Brain pericyte (primary cell): ENCODE measurements at regions not wholly inside any gene's neighbourhood (a gene's known extent, or its start where the extent isn't known, plus 50 kb on each side); places are given as distances from the start of the nearest gene placed in this dataset.

Experiments
- DNase-seq: peaks from one replicate; pipeline ENCODE4 v3.0.0-alpha.2; 2012; ENCODE audit warnings: low read depth, low spot score

DNA sequence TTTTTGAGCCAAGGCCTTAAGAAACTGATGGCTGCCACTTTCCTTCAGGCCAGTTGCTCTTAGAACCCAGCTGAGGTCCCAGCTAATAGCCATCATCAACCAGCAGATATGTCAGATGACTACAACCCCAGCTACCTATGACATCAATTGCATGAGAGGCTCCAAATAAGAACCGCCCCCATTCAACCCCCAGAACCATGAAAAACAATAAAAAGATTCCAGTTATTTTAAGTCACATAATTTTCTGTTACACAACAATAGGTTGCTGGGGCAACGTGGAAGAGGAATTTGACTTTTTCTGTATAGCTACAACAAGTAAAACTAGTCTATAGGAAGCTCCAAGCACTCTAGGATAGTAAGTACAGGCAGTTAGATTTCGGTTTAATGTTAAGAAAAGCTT, 216.3 kb upstream of the MTNR1B start:
- DNase-seq: no peak

DNA sequence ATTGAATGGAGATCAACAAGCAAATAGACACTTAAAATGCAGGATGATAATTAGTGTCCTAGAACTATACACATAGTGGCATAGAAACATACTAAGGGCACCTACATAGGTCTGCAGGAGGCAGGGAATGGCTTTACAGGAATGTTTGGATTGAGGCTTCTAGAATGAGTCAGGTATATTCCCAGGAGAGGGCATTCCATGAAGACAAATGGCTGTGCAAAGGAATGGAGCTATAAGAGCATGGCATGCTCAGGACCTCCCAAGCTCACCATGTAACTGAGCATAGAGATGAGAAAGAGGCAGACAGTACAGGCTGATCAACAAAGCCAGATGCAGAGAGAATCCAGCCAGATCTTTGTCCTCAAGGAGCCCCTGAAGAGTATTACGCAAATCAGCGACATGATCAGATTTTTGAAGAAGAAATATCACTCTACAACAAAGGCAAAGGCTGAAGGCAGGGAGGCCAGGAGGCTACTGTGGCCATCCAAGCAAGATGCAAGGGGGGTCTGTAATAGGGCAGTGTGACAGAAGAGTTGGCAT, 211.1 kb upstream of the MTNR1B start:
- DNase-seq: no peak

DNA sequence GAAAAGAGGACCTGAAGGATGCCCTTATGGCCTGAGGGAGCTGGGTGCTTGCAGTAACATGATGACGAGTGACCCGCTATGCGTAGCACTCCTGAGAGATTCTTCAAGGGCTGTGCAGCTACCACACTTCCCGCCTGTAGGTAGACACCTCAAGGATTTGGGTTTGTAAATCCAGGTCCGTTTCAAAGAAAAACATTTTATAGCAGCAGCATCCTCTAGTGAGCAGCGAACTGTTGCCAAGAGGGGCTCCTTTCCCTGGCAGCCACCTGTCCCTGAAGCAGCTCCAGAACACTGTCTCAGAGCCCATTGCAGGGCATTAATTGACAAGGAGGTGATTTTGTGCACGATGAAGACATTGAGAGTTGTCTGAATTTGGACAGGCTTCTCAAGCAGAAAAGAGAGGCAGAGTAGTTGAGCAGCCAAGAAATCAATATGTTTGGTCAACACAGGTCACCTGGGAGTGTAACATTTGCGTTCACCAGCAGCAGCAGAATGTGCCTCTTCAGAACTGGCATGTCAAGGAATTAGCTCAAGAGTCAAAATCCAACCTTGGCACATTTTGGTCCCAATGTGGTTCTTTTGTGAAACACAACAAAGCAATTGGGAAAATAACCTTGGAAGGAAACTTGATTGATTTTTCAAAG, 209.8 kb upstream of the MTNR1B start:
- no peak for DNase-seq

DNA sequence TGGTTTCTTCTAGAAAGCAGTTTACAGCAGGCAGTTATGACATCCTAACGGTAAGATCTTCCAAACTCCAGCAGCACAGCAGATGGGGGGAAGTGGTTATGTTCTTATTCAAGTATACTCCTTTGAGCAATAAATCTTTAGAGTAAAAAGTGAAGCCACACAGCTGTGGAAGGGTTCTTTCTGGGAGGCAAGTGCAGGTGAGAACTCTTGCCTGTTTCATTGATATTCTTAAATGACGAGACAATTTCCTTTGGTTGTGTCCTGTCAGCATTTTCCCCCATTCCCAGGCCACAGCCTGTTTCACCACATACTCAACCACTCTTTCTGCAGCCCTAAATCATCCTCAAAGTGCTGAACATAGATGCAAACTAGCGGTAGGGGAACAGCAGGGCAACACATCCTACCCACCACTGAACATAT, 207.3 kb upstream of the MTNR1B start:
- no peak for DNase-seq

DNA sequence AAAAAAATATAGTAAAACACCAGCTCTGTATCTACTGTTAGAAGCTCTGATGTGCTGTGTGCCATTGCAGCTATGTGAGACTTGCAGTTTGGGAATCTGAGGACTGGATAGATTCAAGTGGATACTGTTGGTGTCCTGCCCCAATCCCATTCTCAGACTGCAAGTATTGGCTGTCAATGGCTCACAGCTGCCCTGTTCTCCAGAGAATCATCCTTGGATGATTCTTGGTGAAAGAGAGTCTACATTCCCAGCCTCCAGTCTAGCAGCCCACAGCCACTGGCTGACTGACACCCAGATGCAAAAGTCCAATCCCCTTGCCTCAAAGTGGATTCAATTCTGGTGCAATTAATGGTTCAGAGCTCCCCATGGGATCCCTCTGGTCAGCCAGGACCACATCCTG, 206.1 kb upstream of the MTNR1B start:
- DNase-seq: no peak

DNA sequence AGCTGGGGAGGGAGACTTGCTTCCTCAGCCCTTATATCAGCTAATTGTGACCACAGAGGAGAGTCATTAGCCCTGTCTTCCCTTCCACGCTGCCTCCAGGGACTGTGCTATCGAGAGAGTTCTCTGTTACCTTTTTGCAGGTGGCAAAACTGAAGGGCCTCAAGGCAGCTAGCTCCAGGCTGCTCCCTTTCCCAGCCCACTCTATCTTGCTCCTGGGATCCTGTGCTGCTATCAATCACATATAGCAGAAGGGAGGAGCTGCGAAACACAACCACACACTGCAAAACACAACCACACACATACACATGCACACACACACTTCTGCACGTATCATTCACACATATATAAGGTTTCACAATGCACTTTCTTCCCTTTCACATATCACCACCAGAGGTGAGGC, 205.3 kb upstream of the MTNR1B start:
- no peak for DNase-seq

DNA sequence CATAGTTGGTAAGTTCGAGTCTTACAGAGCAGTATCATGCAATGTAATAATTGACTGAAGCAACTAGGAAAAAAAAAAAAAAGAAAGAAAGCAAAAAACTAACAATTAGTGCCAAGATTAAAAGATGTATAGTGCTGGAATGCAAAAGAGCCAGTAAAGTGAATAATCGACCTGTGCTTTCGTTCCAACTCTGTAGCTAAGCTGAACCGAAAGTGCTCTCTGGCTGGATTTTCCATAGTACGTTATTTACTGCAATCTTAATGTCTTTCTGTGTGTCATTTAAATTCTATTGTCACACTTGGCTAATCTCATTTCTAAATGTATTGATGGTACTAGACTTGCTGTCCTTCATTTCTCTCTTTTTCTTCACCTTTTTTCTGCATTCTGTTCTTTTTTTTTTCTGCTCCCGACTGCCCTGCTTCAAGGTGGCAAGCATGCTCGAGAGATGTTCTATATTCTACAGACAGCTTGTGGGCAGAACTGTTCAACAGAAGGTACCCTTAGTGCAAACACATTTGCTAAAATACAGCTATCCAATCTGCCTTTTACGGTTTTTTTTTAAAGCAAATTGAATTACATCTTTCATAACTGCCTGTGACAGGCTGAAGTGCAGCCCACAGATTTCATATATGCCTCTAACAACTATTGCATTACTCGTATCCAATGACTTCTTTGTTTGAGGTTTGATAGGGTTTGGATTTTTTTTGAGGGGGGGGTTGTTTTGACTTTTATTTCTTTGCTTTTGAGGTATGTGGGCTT, 204.2 kb upstream of the MTNR1B start:
- no peak for DNase-seq

DNA sequence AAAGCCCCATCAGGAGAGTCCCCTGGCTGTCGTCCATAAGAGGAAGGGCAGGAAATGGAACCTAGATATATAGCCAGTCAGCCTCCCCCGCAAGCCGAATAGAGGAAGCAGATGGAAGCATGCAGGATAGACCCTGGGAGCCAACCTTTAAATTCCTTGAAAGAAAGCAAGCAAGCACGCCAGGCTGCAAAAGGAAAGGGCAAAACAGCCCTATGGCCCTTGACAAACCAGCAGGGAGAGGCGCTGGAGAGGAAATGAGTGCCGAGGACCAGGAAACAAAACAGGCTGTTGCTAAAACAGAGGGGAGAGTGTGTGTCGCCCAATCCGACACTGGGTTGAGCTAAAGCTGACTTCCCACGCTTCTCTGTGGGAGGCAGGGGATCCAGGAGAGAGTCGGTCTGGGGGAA, 203.5 kb upstream of the MTNR1B start:
- no peak for DNase-seq

DNA sequence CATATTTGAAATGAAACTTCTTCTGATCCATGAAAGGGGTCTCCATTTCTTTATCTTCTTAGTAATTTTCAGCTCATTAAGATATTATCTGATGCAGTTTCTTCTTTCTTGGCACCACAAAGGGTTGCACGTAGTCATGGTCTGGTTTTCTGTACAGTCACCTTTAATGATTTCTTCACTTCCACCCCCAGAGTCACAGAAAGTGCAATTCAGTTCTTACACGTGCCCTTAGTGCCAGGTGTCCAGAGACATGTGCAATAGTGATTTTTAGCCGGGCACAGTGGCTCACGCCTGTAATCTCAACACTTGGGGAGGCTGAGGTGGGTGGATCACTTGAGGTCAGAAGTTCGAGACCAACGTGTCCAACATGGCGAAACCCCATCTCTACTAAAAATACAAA, 202.8 kb upstream of the MTNR1B start:
- DNase-seq: no peak

DNA sequence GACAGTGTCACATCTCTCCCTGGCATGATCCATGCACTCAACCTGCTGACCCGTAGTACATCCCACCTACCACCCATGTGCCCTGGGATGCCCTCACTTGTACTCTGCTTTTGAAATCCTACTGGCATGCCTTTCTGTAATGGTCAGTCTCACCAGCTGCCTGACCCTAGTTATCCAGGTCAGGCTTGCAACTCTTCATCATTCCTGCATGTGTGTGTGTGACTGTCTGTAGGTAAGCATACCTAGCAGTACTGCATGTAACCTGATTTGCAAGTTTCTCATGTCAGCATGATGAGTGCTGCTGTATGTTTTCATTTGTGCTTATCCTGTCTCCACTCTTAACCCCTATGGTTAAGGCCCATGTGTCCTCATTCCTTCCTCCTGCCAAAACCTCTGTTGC, 202.0 kb upstream of the MTNR1B start:
- no peak for DNase-seq

DNA sequence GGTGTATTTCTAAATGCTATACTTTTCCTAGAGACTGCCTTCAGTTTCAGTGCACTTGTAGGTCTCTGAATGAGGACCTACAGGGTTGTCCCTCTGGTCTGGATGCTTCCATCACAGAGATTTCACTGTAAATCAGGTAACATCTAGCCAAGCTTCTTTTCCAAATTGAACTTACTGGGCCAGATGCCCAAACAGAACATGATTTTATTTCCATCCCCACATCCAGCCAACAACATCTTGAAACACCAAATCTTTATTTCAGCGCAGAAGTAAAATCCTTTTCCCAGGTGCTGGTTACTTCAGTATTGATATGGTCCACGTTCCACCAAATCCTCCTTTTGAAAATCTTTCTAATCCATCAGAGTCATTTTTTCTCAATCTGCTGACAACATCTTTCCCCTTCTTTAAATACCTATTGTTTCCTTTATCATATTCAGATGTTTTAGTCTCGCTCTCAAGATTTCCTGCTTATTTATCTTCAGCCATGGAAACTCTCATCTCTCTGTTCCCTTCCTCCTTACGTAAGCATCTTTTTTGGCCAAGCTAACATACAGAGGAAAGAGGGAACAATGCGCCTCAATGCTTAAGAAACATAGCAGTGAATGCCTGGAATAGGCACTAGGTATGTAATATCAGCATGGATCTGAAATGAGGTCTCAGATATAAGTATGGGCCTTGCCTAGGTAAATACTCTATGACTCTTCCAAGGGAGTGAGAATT, 201.2 kb upstream of the MTNR1B start:
- no peak for DNase-seq

DNA sequence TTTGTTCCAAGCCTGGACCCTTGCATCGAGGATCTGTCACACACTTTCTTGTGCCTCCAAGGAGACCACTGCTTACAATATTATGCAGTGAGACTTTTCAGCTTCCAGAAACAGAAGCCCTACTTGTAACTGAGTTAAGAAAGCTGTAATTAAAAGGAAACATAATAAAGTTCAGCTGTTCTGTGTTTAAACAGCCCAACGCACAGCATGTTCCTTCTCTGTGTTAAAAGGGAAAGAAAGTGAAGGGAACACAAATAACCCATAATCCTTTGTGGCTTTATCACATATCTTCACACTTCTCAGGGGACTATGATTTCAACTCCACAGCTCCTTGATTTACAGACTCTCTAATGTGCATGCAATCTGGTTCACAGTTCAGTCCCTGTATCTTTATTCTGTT, 200.3 kb upstream of the MTNR1B start:
- DNase-seq: no peak

DNA sequence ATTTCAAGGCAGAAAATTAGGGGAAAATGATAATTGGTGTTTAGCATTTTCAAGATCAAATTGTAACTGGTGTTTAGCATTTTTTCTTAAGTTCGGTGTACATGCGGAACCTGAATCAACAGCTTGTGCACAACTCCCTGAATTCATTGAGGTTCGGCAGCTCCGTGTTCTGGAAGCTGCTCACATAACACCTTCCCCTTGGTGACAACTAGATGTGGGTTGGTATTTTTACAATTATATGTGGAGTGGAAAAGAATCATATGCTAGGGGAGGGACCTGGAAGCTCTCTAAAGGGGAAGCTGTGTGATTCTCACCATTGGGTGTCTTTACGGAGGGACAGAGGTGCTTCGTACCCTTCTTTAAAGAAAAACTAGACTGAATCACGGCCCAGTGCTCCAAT, 199.0 kb upstream of the MTNR1B start:
- DNase-seq: no peak

DNA sequence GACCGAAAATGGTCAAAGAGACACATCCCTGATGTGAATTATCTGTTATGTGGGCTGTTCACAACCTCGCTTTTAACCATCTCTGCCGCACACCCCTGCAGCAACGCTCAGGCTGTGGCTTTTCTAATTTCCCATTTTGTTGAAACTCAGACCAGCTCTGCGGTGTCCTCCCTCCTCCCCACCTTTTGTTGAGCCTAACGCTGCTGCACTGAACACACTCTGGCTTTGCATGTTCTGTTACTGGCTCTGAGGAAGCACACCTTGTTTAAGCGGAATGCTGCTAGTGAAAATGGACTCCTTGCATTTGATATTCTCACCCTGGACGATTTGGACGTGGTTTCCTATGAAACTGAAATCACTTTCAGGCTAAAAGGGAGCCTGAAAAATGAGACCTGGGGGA, 198.5 kb upstream of the MTNR1B start:
- DNase-seq: no peak

DNA sequence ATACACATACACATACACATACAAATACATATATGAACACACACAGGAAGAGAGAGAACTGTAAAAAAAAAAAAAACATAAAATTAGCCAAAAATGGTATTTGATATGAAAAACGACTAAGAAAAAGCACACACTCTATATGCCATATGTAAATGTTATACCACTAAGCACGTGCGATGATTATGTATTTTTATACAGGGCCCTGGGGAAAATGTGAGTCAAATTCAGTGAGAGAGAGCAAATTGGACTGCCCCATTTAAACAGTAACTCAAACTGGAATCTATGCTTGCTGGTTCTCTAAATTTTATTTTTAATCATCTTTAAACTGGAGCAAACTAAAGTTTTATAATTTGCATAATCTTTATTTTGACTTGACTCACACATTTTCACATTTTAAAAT, 197.8 kb upstream of the MTNR1B start:
- DNase-seq: no peak

DNA sequence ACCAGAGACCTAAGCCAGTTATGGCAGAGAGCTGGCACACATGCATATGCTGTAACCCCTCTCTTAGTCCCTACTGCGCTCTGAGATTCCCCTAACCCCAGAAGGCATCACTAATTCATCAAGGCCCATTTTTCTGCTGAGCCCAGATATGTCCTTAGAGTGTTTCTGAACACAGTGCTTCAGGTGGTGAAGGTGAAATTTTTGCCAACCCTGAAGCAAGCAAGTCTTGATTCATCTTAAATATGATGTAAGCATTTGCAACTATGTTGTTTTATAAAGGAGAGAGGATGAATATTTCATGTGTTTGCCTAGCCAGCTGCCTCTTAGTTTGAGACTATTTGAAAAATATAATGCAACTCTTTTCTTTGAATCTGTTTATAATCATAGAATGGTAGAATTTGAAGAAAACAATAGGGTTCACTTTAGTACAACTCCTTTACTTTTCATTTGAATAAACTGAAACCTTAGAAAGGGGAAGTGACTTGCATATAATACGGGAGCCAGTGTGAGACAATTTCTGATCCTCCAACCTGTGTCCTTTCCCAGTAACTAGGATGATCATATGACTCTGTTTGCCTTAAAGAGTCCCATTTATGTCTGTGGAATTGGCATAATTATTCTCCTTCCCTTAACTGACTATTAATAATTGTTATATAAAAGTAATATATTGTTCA, 194.3 kb upstream of the MTNR1B start:
- DNase-seq: no peak

DNA sequence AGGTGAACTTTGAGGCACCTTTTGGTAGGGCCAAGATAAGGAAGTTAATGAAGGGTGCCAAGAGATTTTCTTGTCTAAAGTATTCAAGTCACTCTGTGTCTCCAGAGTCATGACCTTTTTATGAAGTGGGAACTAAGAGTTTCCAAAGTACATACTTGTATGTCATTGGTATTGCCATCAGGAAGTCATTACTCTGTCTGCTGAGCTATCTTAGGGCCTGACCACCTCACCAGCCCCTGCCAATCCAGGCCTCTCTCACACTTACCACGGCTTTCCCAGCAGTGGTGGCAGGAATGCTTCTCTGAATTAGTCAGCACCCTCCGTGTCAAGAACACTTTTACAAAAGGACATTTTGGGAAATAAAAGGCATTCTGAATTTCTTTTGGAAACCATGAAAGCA, 192.8 kb upstream of the MTNR1B start:
- DNase-seq: no peak

DNA sequence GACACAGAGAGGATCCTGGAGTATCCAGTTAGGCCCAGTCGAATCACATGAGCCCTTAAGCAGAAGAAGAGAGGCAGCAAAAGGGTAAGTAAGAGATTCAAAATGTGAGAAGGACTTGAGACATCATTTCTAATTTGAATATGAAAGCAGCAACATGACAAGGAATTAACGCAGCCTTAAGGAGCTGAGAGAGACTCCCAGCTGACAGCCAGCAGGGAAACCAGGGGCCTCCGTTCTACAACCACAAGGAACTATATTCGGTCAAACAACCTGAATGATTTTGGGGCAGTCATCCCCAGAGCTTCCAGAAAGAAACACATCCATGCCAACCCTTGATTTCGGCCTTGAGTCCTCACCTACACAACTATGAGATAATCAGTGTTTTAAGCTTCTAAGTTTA, 189.7 kb upstream of the MTNR1B start:
- DNase-seq: no peak

DNA sequence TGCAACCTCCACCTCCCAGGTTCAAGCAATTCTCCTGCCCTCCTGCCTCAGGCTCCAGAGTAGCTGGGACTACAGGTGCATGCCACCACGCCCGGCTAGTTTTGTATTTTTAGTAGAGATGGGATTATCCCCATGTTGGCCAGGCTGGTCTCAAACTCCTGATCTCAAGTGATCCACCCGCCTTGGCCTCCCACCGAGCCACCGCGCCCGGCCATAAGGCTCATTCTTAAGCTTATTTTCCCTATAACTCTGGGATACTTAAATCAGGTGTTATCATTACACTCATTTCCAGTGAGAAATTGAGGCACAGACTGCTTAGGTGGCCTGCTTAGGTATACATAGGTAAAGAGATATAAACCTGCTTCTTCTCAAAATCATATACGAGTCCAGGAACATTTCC, 188.3 kb upstream of the MTNR1B start:
- DNase-seq: no peak

DNA sequence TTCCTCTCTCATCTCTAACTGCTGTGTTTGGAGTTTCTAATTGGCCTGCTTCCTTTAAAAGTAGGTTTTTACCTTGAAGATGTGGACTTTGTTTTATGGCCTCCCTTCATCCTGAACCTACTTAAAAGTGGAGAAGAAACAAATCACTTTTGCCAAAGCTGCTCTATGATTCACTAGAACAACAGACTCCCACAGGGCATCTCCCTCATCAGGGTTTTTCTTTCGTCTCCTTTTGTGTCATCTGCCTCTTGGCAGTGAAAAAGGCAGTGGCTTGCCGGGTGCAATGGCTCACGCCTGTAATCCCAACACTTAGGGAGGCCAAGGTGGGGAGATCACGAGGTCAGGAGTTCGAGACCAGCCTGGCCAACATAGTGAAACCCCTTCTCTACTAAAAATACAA, 186.6 kb upstream of the MTNR1B start:
- DNase-seq: peak; percentile 20

DNA sequence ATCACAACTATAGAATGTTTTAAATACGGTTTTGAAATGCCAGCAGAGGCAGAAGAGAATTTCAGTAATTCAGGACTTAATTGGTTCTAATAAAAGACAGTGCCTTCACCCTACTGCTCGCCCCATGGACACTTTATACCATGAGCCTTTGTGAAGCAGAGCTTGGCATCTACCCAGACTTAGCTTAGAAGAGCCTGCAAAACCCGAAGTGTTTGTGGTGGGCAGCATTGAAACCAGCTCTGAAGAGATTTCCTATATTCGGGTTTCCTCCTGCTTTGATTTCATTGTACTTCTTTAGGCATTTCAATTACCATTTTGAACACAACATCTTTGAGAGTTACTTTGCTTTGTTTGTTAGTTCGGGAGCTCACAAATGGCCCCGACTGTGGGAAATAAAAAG, 185.1 kb upstream of the MTNR1B start:
- DNase-seq: no peak

DNA sequence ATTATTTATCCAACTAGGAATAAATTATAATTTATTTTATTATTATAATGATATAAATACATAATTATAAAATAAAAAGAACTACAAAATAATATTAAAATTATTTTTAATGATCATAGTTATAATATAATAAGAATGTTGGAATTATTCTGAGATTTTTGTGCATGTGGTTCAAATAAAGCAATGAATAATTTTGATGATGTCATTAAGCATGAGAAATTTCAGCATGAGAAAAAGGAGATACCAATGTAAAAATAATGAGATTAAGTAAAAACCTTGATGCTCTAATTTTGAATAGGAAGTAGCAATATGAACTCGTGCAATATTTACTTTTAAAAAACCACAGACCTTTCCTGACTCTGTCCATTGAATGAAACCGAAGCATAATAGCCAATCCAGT, 181.8 kb upstream of the MTNR1B start:
- DNase-seq: no peak
